SK-N-SH (cell line): ENCODE measurements at regions not wholly inside any gene's neighbourhood (a gene's known extent, or its start where the extent isn't known, plus 50 kb on each side); places are given as distances from the start of the nearest gene placed in this dataset.

Experiments used
- CTCF ChIA-PET: fragments of 300-600, 350-600 bp; formaldehyde crosslinking; extraction: SDS; loops from one replicate; lab custom pipeline; 2021; lab: Yijun Ruan, JAX
- POLR2A ChIA-PET: fragments of 350-600 bp; sonication (Branson Sonifier 250); formaldehyde crosslinking; extraction: SDS; loops from one replicate; lab custom pipeline; 2020; ENCODE audit warnings: antibody characterized with exemption, inconsistent platforms; lab: Yijun Ruan, JAX
- DNase-seq: peaks from one replicate; pipeline ENCODE4 v3.0.0; 2012
- H2AFZ ChIP-seq: fragments of 200-600 bp; sonication (generic); 2 replicates; pipeline ENCODE4 v1.8.1; 2016; ENCODE audit warnings: antibody characterized with exemption, mild to moderate bottlenecking, low read depth
- H3F3A ChIP-seq: fragments of 200-600 bp; sonication (generic); replicated peaks from 2 replicates; pipeline ENCODE3; 2016; ENCODE audit warnings: antibody characterized with exemption, mild to moderate bottlenecking; ENCODE audit not compliant: insufficient read depth
- H3K27ac ChIP-seq, 2 experiments: fragments of 200-500 bp in 1 of 2; fragments of 200-600 bp in 1 of 2; sonication (Bioruptor generic) in 1 of 2; sonication (generic), shearing (Covaris generic) in 1 of 2; 2 replicates each; pipeline versions ENCODE4 v1.5.1 to v1.6.1; 2014 to 2016; ENCODE audit warnings: low read depth in 2 of 2, inconsistent platforms in 1 of 2, low read length in 1 of 2, mild to moderate bottlenecking in 1 of 2, mixed read lengths in 1 of 2
- H3K27me3 ChIP-seq: fragments of 200-600 bp; sonication (generic), shearing (Covaris generic); 2 replicates; pipeline ENCODE4 v1.6.1; 2016; ENCODE audit warnings: mixed run types; ENCODE audit not compliant: insufficient read depth
- H3K36me3 ChIP-seq, 2 experiments: fragments of 200-500 bp in 1 of 2; fragments of 200-600 bp in 1 of 2; sonication (Bioruptor generic) in 1 of 2; sonication (generic) in 1 of 2; replicated peaks in 1 of 2; 2 replicates each; pipeline versions ENCODE3 to v1.5.1; 2014 to 2016; ENCODE audit warnings: low read length in 1 of 2, mild to moderate bottlenecking in 1 of 2; ENCODE audit not compliant: insufficient read depth in 2 of 2, control insufficient read depth in 1 of 2
- H3K4me1 ChIP-seq, 2 experiments: fragments of 200-500 bp in 1 of 2; fragments of 200-600 bp in 1 of 2; sonication (Bioruptor generic) in 1 of 2; sonication (generic), shearing (Covaris generic) in 1 of 2; 2 replicates each; pipeline versions ENCODE4 v1.5.1 to v1.6.1; 2014 to 2016; ENCODE audit warnings: low read depth in 1 of 2, low read length in 1 of 2, mixed run types in 1 of 2; ENCODE audit not compliant: insufficient read depth in 2 of 2, control insufficient read depth in 1 of 2
- H3K4me2 ChIP-seq: fragments of 200-600 bp; sonication (generic), shearing (Covaris generic); 2 replicates; pipeline ENCODE4 v1.6.1; 2017; ENCODE audit warnings: mixed run types
- H3K4me3 ChIP-seq, 2 experiments: fragments of 200-500 bp in 1 of 2; fragments of 200-600 bp in 1 of 2; sonication (Bioruptor generic) in 1 of 2; sonication (generic), shearing (Covaris generic) in 1 of 2; 2 replicates each; pipeline versions ENCODE4 v1.5.1 to v1.8.1; 2014 to 2016; ENCODE audit warnings: low read depth in 2 of 2, inconsistent platforms in 1 of 2, low read length in 1 of 2, mild to moderate bottlenecking in 1 of 2, mixed read lengths in 1 of 2, moderate library complexity in 1 of 2
- H3K79me2 ChIP-seq: fragments of 200-600 bp; sonication (generic); 2 replicates; pipeline ENCODE4 v1.8.1; 2017; ENCODE audit warnings: mild to moderate bottlenecking; ENCODE audit not compliant: insufficient read depth
- H3K9ac ChIP-seq: fragments of 200-600 bp; sonication (generic); 2 replicates; pipeline ENCODE4 v1.6.1; 2017; ENCODE audit warnings: mixed run types
- H3K9me2 ChIP-seq: fragments of 200-600 bp; sonication (generic); 2 replicates; pipeline ENCODE4 v1.6.1; 2017; ENCODE audit warnings: mixed run types
- H3K9me3 ChIP-seq: fragments of 200-600 bp; sonication (generic); 2 replicates; pipeline ENCODE4 v1.6.1; 2017; ENCODE audit warnings: mixed run types, mild to moderate bottlenecking, moderate library complexity
- H4K20me1 ChIP-seq: fragments of 200-600 bp; sonication (generic); 2 replicates; pipeline ENCODE4 v1.6.1; 2017; ENCODE audit warnings: mild to moderate bottlenecking, mixed run types; ENCODE audit not compliant: insufficient read depth
- EP300 ChIP-seq, 2 experiments: IDR thresholded peaks; 2 replicates each; pipeline versions ENCODE4 v1.4.0 to v1.6.1; 2012; ENCODE audit warnings: borderline replicate concordance in 1 of 2, low read depth in 1 of 2, low read length in 1 of 2
- FOSL2 ChIP-seq: IDR thresholded peaks from 2 replicates; pipeline ENCODE4 v1.4.0; 2012; ENCODE audit warnings: low read depth, mild to moderate bottlenecking, moderate library complexity, borderline replicate concordance
- GABPA ChIP-seq: IDR thresholded peaks from 2 replicates; pipeline ENCODE4 v1.4.0; 2012; ENCODE audit warnings: low read depth, mild to moderate bottlenecking
- JUND ChIP-seq: IDR thresholded peaks from 2 replicates; pipeline ENCODE4 v1.4.0; 2012
- MEF2A ChIP-seq: IDR thresholded peaks from 2 replicates; pipeline ENCODE4 v1.4.0; 2012; ENCODE audit warnings: low read depth, borderline replicate concordance
- MXI1 ChIP-seq: IDR thresholded peaks from 2 replicates; pipeline ENCODE4 v1.6.1; 2012; ENCODE audit warnings: mild to moderate bottlenecking, low read depth, low read length, improper control_type of control experiment
- NFIC ChIP-seq: IDR thresholded peaks from 2 replicates; pipeline ENCODE4 v1.4.0; 2012; ENCODE audit warnings: borderline replicate concordance
- NRF1 ChIP-seq: IDR thresholded peaks from 2 replicates; pipeline ENCODE4 v1.6.1; 2012; ENCODE audit warnings: low read depth, mild to moderate bottlenecking, low read length
- RXRA ChIP-seq: IDR thresholded peaks from 2 replicates; pipeline ENCODE4 v1.4.0; 2012; ENCODE audit warnings: low read depth, mild to moderate bottlenecking, borderline replicate concordance
- SIN3A ChIP-seq: IDR thresholded peaks from 2 replicates; pipeline ENCODE4 v1.6.1; 2012; ENCODE audit warnings: low read depth, mild to moderate bottlenecking, low read length, moderate library complexity, borderline replicate concordance
- TAF1 ChIP-seq: IDR thresholded peaks from 2 replicates; pipeline ENCODE4 v1.6.1; 2012; ENCODE audit warnings: low read depth, mild to moderate bottlenecking, low read length, moderate library complexity, borderline replicate concordance
- TEAD4 ChIP-seq: IDR thresholded peaks from 2 replicates; pipeline ENCODE4 v1.4.0; 2012; ENCODE audit warnings: mild to moderate bottlenecking, borderline replicate concordance; ENCODE audit not compliant: insufficient read depth
- WGBS: methylation state at CpG from one replicate; pipeline ENCODE4 v1.1.6; 2017; ENCODE audit warnings: low lambda C conversion rate; 5-methylcytosine and 5-hydroxymethylcytosine counted together
- TF ChIP-seq, protein P1 (sequence below): IDR thresholded peaks from 2 replicates; pipeline ENCODE4 v1.6.1; 2012; ENCODE audit warnings: mild to moderate bottlenecking, low read depth, low read length, moderate library complexity
- TF ChIP-seq, protein P2 (sequence below): fragments of 150-350 bp; IDR thresholded peaks from 2 replicates; pipeline ENCODE4 v1.6.1; 2017; ENCODE audit warnings: antibody characterized with exemption, low read length, low read depth, borderline replicate concordance
- TF ChIP-seq, protein P3 (sequence below): IDR thresholded peaks from 2 replicates; pipeline ENCODE4; 2012
- TF ChIP-seq, protein P4 (sequence below): IDR thresholded peaks from 2 replicates; pipeline ENCODE4 v1.4.0; 2012; ENCODE audit warnings: low read depth, borderline replicate concordance

DNA sequence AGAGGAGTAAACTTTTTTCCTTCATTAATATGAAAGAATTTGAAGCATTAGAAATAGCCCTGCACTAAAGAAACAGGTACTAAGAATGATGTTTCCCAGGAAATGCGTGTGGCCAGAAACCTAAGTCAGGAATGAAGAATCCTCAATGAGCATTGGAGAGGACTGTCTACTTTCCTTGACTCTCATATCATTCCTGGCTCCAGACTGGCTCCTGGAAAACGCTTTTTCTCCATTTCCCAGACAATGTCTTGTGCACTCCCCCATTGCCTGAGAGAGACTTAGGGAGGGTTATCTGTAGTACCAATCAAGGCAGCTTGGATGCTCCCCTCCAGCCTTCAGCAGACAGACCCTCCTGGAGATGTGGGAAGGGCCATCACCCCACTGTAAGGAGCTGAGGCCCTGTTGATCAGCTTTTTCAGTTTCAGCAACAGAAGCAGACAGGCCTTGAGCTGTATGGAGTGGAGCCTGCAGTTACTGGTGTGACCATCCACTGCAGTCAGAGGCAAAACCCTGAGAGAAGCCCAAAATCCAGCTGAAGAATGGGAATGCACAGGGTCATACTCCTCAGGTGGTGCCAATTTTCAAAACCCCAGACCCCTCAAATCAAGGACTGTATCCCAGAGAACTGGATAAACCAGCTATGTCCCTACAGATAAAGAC, 127.3 kb upstream of the NT5E start (continued):
- TF ChIP-seq, protein P1, sequence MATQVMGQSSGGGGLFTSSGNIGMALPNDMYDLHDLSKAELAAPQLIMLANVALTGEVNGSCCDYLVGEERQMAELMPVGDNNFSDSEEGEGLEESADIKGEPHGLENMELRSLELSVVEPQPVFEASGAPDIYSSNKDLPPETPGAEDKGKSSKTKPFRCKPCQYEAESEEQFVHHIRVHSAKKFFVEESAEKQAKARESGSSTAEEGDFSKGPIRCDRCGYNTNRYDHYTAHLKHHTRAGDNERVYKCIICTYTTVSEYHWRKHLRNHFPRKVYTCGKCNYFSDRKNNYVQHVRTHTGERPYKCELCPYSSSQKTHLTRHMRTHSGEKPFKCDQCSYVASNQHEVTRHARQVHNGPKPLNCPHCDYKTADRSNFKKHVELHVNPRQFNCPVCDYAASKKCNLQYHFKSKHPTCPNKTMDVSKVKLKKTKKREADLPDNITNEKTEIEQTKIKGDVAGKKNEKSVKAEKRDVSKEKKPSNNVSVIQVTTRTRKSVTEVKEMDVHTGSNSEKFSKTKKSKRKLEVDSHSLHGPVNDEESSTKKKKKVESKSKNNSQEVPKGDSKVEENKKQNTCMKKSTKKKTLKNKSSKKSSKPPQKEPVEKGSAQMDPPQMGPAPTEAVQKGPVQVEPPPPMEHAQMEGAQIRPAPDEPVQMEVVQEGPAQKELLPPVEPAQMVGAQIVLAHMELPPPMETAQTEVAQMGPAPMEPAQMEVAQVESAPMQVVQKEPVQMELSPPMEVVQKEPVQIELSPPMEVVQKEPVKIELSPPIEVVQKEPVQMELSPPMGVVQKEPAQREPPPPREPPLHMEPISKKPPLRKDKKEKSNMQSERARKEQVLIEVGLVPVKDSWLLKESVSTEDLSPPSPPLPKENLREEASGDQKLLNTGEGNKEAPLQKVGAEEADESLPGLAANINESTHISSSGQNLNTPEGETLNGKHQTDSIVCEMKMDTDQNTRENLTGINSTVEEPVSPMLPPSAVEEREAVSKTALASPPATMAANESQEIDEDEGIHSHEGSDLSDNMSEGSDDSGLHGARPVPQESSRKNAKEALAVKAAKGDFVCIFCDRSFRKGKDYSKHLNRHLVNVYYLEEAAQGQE: no peak
- no peak for TF ChIP-seq GABPA
- TF ChIP-seq EP300 (IDR thresholded peaks at IDR 0.05; ENCODE audit: borderline replicate concordance in 1 of 2, low read depth in 1 of 2, low read length in 1 of 2): no peak

DNA sequence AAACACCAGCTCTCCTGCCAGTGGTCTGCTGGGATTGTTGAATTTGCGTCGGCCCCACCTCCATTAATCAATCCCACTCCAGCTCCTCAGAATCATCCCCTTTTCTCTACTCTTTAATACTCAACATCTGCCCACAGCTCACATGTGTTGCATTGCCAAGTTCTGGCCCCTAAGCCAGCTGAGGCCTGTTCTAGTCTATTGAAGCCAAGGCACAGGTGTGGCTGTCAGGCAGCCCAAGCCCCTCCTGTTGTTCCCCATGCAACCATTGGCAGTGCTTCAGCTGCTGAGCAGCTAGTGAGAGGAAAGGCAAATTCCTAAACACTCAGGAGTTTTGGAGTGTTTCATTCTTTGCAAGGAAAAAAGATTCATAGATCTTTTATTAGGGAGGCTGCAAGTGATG, 128.0 kb upstream of the NT5E start:
- Histone ChIP-seq H3K4me2 (no peak overlapping the region), H3K27me3 (no peaks in the 10 kb centered on the region; the same call in 1 of the 2 replicates), H3K4me3 (no peak overlapping the region), H3K9me2 (no peaks in the 10 kb centered on the region), H4K20me1 (no peaks in the 10 kb centered on the region), H3K27ac (no peak overlapping the region), H3K9ac (no peak overlapping the region), H2AFZ (no peak overlapping the region), H3F3A (no peaks in the 10 kb centered on the region), H3K36me3 (no peaks in the 10 kb centered on the region)
- DNase-seq: no peak
- 50% methylated on average over 2 of the region's 2 CpGs for WGBS
- ChIA-PET CTCF (interaction anchor here (1.4 kb wide), 1 partner anchor 1078 kb away, joined by 5 read pairs; no protein-coding TSS in a partner anchor), POLR2A (no interaction called here)
- no peak for TF ChIP-seq TEAD4
- TF ChIP-seq EP300 (IDR thresholded peaks at IDR 0.05; ENCODE audit: borderline replicate concordance in 1 of 2, low read depth in 1 of 2, low read length in 1 of 2): no peak
- no peak for TF ChIP-seq JUND
- TF ChIP-seq SIN3A: no peak
- TF ChIP-seq RXRA: no peak
- TF ChIP-seq NRF1: no peak
- TF ChIP-seq MEF2A: no peak
- no peak for TF ChIP-seq FOSL2
- TF ChIP-seq, protein P2, sequence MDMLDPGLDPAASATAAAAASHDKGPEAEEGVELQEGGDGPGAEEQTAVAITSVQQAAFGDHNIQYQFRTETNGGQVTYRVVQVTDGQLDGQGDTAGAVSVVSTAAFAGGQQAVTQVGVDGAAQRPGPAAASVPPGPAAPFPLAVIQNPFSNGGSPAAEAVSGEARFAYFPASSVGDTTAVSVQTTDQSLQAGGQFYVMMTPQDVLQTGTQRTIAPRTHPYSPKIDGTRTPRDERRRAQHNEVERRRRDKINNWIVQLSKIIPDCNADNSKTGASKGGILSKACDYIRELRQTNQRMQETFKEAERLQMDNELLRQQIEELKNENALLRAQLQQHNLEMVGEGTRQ: no peak
- TF ChIP-seq NFIC: no peak
- TF ChIP-seq, protein P3, sequence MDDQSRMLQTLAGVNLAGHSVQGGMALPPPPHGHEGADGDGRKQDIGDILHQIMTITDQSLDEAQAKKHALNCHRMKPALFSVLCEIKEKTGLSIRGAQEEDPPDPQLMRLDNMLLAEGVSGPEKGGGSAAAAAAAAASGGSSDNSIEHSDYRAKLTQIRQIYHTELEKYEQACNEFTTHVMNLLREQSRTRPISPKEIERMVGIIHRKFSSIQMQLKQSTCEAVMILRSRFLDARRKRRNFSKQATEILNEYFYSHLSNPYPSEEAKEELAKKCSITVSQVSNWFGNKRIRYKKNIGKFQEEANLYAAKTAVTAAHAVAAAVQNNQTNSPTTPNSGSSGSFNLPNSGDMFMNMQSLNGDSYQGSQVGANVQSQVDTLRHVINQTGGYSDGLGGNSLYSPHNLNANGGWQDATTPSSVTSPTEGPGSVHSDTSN: no peak
- no peak for TF ChIP-seq TAF1
- TF ChIP-seq GABPA: no peak
- no peak for TF ChIP-seq MXI1
- TF ChIP-seq, protein P4, sequence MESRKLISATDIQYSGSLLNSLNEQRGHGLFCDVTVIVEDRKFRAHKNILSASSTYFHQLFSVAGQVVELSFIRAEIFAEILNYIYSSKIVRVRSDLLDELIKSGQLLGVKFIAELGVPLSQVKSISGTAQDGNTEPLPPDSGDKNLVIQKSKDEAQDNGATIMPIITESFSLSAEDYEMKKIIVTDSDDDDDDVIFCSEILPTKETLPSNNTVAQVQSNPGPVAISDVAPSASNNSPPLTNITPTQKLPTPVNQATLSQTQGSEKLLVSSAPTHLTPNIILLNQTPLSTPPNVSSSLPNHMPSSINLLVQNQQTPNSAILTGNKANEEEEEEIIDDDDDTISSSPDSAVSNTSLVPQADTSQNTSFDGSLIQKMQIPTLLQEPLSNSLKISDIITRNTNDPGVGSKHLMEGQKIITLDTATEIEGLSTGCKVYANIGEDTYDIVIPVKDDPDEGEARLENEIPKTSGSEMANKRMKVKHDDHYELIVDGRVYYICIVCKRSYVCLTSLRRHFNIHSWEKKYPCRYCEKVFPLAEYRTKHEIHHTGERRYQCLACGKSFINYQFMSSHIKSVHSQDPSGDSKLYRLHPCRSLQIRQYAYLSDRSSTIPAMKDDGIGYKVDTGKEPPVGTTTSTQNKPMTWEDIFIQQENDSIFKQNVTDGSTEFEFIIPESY: no peak
- TF ChIP-seq, all 33 proteins: peak for 0
- Histone ChIP-seq H3K4me1 (no peaks in the 10 kb centered on the region), H3K79me2 (no peaks in the 10 kb centered on the region), H3K9me3 (no peaks in the 10 kb centered on the region)
